AG08396 (cell line): ENCODE measurements at regions not wholly inside any gene's neighbourhood (a gene's known extent, or its start where the extent isn't known, plus 50 kb on each side); places are given as distances from the start of the nearest gene placed in this dataset.
"Not testable (repeated sequence)": the region's sequence is repeated elsewhere in the genome, so short reads cannot be mapped to it uniquely, and the experiment has no call there.

Experiments
- DNase-seq: peaks from one replicate; pipeline ENCODE4 v3.0.0; 2012; ENCODE audit warnings: low spot score, mixed read lengths

DNA sequence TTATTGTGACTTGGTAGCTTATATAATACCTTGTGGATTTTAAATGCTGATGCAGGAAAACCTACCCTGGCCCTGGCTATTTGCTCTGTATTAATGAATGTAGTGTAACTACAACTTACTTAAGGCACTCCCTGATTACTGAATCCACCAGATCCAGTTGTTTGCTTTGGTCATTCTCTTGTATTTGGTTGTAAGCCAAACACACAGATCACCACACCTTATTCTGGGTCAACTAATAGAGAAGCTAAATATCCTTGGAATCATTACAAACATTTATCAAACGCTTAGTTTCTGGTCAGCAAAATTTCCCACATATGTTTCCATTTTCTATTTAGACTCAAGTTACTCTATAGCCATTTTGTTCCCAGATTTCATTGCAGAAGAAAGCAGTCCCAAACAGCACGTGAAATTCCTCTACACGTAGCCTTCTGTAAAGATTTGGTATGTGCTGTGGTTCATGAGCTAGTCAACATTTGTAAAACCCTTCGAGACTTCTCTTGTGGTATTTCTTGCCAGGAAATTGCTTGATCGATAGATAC, 322.6 kb downstream of the MEX3B start:
- DNase-seq, result no peak

DNA sequence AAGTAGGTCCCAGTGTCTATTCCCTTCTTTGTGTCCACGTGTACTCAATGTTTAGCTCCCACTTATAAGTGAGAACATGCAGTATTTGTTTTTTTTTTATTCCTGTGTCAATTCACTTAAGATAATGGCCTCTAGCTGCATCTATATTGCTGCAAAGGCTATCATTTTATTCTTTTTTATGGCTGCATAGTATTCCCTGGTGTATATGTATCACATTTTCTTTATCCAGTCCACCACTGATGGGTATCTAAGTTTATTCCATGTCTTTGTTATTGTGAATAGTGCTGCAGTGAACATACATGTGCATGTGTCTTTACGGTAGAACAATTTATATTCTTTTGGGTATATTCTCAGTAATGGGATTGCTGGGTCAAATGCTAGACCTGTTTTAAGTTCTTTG, 329.4 kb downstream of the MEX3B start:
- DNase-seq, result not testable (repeated sequence)

GRCh38 chr15:81710328-81710727, 335.5 kb downstream of the MEX3B start:
- no peak for DNase-seq

DNA sequence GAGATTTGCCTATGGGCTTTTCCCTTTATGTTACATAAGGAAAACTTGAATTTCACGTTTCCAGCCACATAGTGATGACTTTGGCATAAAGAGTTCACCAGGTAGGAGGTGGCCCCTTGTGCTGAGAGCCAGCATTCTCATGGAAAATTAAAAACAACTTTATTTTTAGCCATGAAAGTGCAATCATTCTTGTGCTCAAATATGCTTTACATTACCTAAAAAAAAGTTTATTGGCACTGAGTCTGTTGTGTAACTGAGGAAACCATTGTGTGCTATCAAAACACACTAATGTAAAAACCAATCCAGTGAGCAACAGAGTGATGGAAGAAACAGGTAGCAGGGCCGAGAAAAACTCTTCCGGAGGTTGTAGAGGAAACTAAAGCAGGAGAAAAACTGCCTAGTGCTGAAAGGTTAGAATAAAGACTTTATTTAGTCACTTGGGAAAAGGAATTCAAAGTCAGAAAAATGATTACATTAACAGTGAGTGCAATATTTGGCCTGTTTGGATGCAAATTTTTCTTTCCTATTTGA, 332.9 kb upstream of the TMC3 start:
- not testable (repeated sequence) for DNase-seq

DNA sequence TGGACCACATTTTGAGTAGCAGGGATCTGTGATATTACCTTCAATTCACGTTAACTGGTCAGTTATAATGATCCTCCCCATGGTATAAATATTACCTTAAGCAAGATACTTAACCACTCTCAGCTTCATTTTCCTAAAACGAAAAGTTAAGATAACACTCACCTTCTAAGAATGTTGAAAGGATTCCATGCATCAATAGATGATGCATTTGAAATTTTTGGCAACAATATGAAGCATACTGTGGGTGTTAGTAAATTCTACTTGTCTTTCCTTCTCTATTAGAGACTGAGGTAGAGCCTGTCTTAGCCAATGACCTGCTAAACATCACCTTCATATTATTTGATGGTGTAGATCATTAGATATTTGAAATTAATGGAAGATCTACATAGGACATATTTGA, 331.7 kb upstream of the TMC3 start:
- DNase-seq, result not testable (repeated sequence)

GRCh38 chr15:81686021-81686420, 312.0 kb upstream of the TMC3 start:
- DNase-seq, result no peak

DNA sequence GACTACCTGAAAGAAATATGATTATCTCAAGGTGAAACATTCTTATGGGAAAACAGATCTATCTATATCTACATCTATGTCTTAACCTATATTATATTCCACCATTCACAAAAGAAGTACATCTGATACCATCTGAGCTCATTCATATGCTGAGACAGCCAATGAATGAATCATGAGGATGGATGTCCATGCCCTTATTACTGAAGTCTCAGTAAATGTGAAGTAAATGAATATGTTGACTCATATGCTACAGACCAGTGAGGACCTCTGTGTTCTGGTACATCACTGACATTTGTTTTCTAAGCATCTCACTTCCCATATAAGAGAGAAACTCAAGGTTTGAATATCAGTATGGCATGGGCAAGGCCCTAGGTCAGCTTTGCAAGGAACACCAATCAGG, 311.2 kb upstream of the TMC3 start:
- no peak for DNase-seq

DNA sequence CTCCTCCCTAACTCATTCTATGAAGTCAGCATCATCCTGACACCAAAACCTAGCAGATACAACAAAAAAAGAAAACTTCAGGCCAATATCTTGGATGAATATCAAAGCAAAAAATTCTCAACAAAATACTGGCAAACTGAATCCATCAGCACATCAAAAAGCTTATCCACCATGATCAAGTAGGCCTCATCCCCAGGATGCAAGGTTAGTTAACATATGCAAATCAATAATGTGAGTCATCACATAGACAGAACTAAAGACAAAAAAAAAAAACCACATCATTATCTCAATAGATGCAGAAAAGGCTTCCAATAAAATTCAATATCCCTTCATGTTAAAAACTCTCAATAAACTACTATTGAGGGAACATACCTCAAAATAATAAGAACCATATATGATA, 306.8 kb upstream of the TMC3 start:
- no peak for DNase-seq

GRCh38 chr15:81666839-81667238, 292.8 kb upstream of the TMC3 start:
- no peak for DNase-seq

GRCh38 chr15:81660976-81661375, 287.0 kb upstream of the TMC3 start:
- DNase-seq, result no peak

- DNase-seq, result no peak
Observed at GRCh38 chr15:81653259-81653658, 279.2 kb upstream of the TMC3 start.

GRCh38 chr15:81645470-81645869, 271.5 kb upstream of the TMC3 start:
- DNase-seq, result no peak

GRCh38 chr15:81643771-81644170, 269.8 kb upstream of the TMC3 start:
- no peak for DNase-seq

DNA sequence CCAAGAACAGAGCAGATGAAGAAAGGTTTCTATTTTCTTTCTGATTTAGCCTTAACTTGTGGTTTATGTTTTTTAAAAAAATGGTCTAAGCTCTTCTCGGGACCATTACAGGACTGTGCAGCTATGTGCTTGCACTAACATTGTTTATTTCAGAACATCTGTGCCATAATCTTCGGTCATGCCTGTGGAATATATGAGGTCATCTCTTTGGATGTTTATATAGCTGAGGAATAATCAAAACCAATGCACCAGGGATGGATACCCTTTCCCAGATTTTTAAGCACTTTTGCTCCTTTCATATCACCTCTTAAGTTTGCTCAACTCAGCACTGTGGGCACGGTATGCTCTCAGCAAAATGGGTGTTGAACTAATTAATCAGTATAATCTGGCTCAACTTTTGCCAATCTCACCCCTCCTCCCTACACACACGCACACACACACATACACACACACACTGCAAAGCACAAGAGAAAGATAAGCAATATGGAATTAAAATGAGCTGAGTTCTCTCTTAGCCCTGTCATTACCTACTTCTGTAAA, 268.5 kb upstream of the TMC3 start:
- no peak for DNase-seq

DNA sequence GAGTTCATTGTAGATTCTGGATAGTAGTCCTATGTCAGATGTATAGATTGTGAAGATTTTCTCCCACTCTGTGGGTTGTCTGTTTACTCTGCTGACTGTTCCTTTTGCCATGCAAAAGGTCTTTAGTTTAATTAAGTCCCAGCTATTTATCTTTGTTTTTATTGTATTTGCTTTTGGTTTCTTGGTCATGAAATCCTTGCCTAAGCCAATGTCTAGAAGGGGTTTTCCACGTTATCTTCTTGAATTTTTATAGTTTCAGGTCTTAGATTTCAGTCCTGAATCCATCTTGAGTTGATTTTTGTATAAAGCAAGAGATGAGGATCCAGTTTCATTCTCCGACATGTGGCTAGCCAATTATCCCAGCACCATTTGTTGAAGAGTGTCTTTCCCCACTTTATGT, 262.1 kb upstream of the TMC3 start:
- not testable (repeated sequence) for DNase-seq

GRCh38 chr15:81633889-81634288, 259.9 kb upstream of the TMC3 start:
- DNase-seq, result no peak

- DNase-seq, result no peak
Observed at GRCh38 chr15:81625896-81626295, 251.9 kb upstream of the TMC3 start.

DNA sequence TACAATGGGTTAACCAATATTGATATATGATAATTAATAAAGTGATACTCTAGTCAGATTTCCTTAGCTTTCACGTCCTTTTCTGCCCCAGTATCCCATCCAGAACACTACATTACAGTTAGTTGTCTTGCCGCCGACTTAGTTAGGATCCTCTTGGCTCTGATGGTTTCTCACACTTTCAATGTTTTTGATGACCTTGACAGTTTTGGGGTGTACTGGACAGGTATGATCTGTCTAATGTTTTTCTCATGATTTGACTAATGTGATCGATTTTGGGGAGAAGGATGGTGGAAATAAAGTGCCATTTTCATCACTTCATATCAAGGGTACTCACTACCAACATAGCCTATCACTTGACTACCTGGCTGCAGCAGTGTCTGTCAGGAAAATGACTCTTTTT, 245.0 kb upstream of the TMC3 start:
- no peak for DNase-seq

GRCh38 chr15:81612631-81613030, 238.6 kb upstream of the TMC3 start:
- no peak for DNase-seq

DNA sequence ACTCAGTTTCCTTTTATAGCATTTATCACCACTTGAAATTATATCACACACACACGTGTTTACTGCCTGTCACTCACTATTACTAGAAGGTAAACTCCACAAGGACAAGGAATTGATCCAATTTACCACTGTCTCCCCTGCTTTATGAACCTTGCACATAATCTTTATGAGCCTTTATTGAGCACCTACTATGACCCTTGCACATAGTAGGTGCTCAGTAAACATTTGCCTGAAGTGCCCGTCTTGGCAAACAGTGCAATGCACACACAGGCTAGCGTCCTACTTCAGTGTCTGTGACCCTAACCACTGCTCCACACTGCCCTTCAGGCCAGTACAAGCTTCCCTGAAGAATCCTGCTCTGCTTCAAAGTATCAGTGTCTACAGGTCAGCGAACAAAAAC, 237.7 kb upstream of the TMC3 start:
- DNase-seq, result no peak

GRCh38 chr15:81608309-81608829, 234.4 kb upstream of the TMC3 start:
- no peak for DNase-seq

DNA sequence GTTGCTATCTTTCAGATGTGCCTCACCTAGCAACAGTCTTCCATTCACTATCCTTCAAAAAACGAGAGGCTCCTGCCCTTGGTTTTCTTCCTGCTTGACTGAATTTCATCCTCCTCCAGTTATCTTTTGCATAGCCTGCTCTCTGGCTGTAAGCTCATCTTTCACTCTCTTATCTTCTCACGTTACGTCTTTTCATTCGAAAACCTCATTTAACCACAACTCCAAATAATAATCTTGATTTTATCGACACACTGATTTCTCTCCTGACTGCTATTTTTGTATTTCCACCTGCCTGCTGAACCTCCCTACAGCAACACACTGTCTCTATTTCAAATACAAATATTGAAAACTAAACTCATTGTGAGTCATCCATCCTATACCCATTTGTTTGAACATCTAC, 230.7 kb upstream of the TMC3 start:
- no peak for DNase-seq

GRCh38 chr15:81596159-81596865, 222.3 kb upstream of the TMC3 start:
- DNase-seq, result no peak
